ENCODE measurements at regions not wholly inside any gene's neighbourhood (a gene's known extent, or its start where the extent isn't known, plus 50 kb on each side); places are given as distances from the start of the nearest gene placed in this dataset.

DNA sequence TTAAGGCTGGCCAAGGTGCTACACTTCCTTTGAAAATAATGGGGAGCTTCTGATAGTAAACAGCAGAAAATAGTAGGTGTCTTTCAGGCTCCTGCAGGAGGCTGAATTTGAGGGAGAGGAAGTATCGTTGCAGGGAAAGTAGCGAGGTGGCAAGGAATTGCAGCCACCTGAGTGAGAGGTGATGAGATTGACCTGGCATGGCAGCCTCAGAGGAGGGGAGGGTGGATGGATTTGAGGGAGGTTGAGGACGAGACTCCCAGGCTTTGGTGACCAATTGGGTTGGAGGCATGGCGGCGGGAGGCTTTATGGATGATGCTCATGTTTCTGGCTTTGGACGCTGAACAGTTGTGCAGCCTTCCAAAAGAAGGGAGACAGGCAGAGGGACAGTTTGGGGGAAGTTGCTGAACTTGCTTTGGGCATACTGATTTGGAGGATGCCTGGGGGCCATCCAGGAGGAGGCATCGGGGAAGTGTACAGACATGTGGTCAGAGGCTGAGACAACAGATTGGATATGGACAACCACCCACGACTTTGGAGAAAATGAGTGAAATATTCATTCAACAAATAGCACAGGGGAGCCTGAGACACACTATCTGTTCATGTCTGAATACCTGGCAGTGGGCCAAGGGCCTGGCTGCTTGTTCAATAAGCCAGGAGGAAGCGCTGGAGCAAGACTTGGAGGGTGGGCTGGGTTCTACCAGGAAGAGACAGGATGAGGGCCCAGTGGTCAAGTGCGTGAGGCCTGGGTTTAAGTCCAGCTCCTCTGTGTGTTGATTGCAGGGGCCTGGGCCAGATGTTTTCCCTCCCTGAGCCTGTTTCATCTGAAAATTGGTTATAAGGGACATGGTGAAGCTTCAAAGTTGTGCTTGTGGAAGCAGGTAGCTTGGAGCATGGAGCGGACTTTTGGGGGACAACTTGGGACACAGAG lies 113.2 kb downstream of the CEBPB start:
- no peak for DNase-seq

GRCh38 chr20:50304501-50304856 lies 113.8 kb downstream of the CEBPB start:
- no peak for DNase-seq

DNA sequence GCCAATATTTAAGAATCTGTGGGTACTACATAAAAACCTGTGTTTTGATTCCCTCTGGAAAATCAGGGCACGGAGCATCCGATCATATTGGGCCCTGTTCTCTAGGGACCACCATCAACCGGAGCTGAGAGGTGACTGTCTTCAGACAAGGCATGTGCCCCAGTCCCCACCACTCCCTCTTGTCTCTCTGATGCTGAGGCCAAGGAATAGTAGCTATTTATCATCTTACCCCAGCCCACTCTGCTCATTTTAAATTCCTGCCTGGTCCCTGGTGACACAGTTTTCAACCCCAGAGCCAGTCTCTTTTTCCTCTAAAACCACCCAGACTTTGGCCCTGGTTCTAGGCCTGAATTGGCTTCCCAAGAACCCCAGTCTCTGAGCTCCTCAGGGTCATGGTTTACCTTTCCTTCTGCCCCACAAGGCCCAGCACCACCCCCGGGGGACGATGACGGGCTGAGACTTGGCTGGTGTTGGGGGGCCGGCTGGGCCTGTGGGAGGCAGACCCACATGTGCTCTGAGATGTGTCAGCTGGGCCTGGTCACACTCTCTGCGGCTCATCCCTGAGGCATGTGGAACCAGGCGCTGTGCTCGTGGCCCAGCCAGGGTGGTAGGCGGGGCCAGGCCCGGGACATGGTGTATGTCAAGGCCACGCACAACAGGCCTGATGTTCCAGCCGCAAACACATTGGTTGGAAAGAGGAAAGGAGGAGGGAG lies 114.4 kb downstream of the CEBPB start:
- DNase-seq: no peak

- no peak for DNase-seq
Observed at GRCh38 chr20:50305636-50306477, 115.2 kb downstream of the CEBPB start.

DNA sequence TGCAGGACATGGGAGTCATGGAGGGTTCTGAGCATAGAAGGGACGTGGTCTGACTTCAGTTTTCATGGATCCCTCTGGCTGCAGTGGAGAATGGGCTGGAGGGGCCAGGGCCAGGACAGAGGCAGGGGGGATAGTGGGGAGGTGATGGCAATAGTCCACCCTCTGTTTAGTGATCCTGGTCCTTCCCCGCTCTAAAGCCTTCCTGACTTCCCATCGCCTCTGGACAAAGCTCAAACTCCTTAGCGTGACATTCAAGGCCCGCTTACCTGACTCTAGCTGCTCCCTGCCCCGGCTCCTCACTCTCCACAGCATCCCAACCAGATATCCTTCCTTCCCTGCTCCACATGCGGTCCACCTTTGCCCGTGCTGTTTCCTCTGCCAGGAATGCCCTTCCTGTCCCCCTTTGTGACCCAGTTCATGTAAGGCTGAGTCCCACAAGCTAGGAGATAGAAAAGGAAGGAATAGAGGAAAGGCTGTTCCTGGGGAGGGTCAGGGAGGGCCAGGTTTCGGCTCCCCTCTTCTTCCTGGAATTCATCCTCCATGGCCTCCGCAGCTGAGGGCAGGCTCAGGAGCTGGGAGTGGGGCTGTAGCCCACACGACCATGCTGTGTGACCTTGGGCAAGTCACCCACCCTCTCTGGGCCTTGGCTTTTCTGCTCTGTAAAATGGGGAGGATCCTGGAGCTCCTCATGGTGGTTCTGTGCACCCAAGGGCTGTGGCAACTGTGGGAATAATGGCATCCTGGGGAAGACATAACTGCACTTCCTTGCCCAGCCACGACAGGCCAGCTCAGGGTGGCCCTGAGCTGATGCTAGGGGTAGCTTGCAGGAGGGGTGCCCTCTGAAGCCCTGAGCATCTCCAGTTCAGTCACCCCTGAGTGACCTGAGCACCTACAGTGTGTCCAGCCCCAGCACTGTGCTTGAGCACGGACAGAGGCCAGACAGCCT lies 116.1 kb downstream of the CEBPB start:
- DNase-seq: no peak

GRCh38 chr20:50308166-50308512 lies 117.5 kb downstream of the CEBPB start:
- DNase-seq: no peak

GRCh38 chr20:50308513-50309279 lies 118.1 kb downstream of the CEBPB start:
- DNase-seq: no peak

DNA sequence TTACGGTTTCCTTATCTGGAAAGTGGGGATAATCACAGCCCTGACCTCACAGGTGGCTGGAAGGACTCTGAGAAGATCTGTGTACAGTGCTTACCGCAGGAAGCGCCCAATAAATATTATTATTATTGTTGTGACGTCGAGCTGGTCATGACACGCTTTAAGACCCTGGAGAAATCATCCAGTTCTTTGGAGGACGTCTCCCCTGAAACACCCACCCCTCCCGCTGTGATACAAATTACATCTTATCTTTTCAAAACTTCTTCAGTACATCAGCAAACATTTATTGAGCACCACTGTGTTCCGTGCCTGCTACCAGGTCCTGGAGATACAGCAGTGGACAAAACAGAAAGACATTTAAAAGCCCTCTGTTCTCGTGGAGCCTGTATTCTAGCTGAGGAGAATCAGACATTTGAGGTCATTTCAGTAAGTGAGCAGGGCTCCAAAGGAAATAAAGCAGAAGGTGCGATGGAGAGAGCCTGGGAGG lies 118.7 kb downstream of the CEBPB start:
- no peak for DNase-seq

GRCh38 chr20:50309764-50310672 lies 119.4 kb downstream of the CEBPB start:
- DNase-seq: no peak

DNA sequence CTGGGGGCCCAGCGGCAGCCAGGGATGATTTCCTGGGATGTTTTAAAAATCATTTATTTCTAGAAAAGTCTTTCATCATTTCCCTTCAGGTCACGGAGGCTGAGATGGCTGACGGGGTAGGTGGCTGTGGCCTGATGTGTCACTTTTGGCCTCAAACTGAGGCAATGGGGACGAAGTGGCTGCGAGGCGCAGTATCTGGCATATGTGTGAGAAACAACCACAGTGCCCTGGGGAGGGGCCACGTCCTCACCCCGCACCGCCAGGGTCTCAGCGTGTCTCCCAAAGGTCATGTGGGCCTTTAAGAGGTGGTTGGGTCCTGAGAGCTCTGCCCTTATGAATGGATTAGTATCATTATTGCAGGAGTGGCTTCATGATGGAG lies 120.0 kb downstream of the CEBPB start:
- no peak for DNase-seq

DNA sequence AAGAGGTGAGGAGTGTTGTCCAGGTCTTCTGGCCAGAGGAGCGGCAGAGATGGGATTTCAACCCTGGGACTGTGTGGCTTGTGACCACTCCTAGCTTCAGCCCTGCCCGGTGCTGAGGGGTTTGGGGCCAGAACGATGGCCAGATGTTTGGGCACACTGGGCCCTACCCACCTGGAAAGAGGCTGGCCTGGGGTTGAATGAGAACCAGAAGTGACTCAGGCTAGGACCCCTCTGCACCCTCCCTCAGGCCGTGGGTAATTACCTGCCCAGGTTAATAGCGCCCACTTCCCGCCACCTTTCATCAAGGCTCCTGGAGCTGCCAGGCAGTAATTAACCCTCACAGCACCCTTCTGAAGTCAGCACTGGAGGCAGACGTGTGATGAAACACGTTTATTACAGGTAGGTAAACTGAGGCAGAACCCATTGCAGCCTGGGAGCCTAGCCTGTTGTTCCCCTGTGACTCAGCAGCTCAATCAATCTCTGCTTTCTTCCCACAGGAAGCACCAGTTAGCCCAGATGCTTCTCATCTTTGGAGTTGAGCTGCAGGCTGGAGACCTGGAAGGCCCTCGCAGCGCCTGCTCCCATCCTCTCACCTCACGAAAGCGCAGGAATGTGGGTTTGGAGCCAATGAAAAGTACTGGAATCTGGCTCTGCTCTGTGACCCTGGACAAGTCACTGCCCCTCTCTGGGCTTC lies 120.8 kb downstream of the CEBPB start:
- no peak for DNase-seq

DNA sequence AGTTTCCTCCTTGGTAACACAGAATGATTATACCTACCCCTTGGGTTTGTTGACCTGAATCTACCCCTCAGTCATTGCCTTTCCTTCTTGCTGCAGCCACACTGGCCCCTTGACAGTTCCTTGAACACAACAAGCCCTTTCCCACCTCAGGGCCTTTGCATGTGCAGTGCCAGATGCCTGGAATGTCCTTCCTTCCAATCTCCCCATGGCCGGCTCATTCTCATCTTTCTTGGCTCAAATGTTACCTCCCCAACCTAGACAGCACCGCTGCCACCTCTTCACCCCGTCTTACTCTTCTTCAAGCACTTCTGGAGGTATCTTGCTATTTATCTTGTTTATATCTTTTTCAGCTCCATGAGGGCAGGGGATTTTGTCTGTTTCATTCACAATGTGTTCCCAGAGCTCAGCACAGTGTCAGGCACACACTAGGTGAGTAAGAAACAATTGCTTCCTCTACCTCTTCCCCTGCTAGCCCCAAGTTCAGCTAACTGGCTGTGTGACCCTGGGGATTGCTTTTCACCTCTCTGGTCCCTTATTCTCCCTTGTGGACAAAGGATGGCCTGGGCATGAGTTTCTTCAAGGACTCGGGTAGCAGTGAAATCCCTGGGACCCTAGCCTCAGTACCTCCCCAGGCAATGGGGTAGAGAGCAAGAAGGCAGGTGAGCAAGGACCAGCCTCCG lies 121.5 kb downstream of the CEBPB start:
- no peak for DNase-seq

DNA sequence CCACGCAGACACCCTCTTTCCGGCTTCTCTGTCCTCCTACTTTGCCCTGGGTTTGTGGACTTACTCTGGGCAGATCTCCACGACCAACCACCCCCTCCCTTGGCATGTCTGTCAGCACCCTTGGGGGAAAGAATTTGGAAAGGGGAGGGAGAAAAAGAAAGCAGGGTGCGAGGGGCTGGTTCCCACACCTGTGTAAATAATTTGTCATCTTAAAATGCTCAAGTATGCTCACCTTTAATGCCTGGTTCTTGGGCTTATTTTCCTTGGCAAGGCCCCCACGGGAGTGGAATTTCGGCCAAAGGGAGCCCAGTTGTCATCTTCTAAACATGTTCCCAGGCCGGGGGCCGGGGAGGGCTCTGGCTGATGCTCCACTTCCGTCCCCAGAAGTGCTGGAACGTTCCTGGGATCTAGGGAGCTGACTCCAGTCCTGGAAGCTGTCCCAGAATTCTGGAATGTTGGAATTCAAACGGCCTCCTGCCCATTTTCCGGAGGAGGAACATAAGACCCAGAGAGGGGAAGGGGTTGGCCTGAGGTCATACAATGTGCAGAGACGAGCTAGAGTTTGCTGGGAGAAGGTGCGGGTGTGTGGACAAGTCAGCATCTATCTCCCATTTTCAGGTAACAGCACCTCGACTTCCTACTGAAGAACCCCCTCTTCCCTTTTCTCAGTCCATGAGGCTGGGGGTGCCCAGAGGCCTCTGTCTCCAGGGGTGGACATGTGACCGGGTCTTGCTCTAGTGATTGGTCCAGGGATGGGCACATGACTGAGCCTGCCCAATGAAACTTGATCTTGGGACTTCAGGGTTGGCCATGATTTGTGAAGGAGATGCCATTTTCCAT lies 122.3 kb downstream of the CEBPB start:
- DNase-seq: no peak

- DNase-seq: no peak
Observed at GRCh38 chr20:50313522-50313820, 122.8 kb downstream of the CEBPB start.

GRCh38 chr20:50313827-50314677 lies 123.4 kb downstream of the CEBPB start:
- no peak for DNase-seq

- no peak for DNase-seq
Observed at GRCh38 chr20:50314678-50315335, 124.2 kb downstream of the CEBPB start.

Measured in activated naive CD4-positive, alpha-beta T cell treated with Interleukin-2 at 50 U/mL for 16 hours (primary cell).